NB4 (cell line): ENCODE measurements at regions not wholly inside any gene's neighbourhood (a gene's known extent, or its start where the extent isn't known, plus 50 kb on each side); places are given as distances from the start of the nearest gene placed in this dataset.

Experiments used
- DNase-seq: peaks from one replicate; pipeline ENCODE4 v3.0.0; 2010; ENCODE audit warnings: low read depth
- H3K4me3 ChIP-seq: one replicate; pipeline ENCODE4 v1.5.1; 2011; ENCODE audit warnings: mild to moderate bottlenecking, low read depth, low read length, moderate library complexity
- CTCF ChIP-seq: IDR thresholded peaks from one replicate; pipeline ENCODE4 v1.5.1; 2012; ENCODE audit warnings: low read depth, low read length
- MYC ChIP-seq: IDR thresholded peaks from 2 replicates; pipeline ENCODE4 v1.6.1; 2011; ENCODE audit warnings: low read depth, low read length
- POLR2A ChIP-seq: IDR thresholded peaks from 2 replicates; pipeline ENCODE4 v1.6.1; 2011; ENCODE audit warnings: mild to moderate bottlenecking; ENCODE audit not compliant: insufficient read length; ENCODE audit errors: extremely low read depth
- TF ChIP-seq, protein P1 (sequence below): IDR thresholded peaks from 2 replicates; pipeline ENCODE4 v1.6.1; 2011; ENCODE audit warnings: low read depth, low read length

GRCh38 chr2:5093056-5093455 lies 599.1 kb upstream of the SOX11 start:
- TF ChIP-seq, protein P1, sequence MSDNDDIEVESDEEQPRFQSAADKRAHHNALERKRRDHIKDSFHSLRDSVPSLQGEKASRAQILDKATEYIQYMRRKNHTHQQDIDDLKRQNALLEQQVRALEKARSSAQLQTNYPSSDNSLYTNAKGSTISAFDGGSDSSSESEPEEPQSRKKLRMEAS, result no peak
- TF ChIP-seq MYC (no peak), POLR2A (no peak), CTCF (no peak)
- no peak for DNase-seq
- H3K4me3 ChIP-seq, result no peak overlapping the region

DNA sequence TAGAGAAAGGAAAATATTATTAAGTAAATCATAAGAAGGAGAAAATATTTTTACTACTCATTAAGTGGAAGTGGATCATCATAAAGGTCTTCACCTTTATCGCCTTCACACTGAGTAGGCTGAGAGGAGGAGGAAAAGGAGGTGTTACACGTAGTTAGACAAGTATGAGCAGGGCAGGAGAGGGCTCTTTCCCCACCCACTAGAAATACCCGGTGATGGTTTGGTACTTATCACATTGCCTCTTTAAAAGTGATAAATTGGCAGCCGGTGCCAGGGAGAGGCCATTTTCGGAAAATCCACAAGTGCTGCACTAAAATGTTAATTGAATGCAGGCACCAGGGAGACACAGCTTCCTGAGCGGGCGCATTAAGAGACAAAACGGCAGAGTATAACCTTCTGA lies 598.7 kb upstream of the SOX11 start:
- DNase-seq, result no peak
- no peak overlapping the region for H3K4me3 ChIP-seq
- no peak for TF ChIP-seq CTCF
- TF ChIP-seq, protein P1, result no peak
- no peak for TF ChIP-seq MYC
- TF ChIP-seq POLR2A, result no peak

- H3K4me3 ChIP-seq, result no peak overlapping the region
- DNase-seq, result no peak
- TF ChIP-seq CTCF (no peak), POLR2A (no peak), MYC (no peak)
- TF ChIP-seq, protein P1, result no peak
Observed at GRCh38 chr2:5094192-5094591, 598.0 kb upstream of the SOX11 start.

DNA sequence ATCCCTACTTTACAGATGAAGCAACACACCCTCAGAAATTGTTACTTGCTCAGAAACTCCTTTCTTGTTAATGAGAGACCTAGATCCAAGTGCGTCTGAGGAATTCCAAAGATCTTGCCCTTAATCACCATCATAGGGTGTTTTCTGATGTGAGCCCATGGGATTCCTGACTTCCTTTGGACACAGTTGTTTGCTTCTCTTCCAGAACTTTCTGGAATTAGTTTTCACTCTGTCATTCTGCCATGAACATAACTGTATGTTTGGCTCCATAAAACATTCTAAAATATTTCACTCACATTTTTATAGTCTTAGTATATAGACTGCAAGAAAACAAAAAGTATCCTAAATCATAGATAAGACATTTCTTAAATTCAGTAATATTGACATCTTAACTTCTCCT lies 593.9 kb upstream of the SOX11 start:
- DNase-seq, result no peak

DNA sequence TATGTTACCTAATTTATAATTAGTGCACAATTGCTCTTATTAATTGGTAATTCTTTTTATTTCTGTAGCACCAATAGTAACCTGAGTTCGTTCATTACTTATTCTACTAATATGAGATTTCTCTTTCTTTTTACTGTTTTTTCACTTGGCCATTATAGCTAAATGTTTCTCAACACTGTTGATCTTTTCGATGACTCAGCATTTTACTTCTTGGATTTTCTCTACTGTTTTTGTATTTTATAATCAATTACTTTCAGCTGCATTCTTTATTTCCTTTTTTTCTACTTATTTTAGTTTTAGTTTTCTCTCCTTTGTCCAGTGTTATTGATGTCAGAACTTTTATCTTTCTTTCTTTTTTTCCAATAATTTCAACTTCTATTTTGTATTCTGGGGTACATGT lies 589.4 kb upstream of the SOX11 start:
- no peak overlapping the region for H3K4me3 ChIP-seq
- TF ChIP-seq, protein P1, result no peak
- TF ChIP-seq CTCF, result no peak
- TF ChIP-seq MYC, result no peak
- TF ChIP-seq POLR2A, result no peak
- DNase-seq, result no peak

More for the DNA sequence above, 593.9 kb upstream of the SOX11 start:
- TF ChIP-seq, protein P1, result no peak
- no peak for TF ChIP-seq MYC
- TF ChIP-seq CTCF, result no peak
- no peak for TF ChIP-seq POLR2A
- H3K4me3 ChIP-seq, result no peak overlapping the region

GRCh38 chr2:5111581-5111980 lies 580.6 kb upstream of the SOX11 start:
- no peak for DNase-seq

More at GRCh38 chr2:5111581-5111980, 580.6 kb upstream of the SOX11 start:
- no peak for TF ChIP-seq CTCF
- TF ChIP-seq, protein P1, result no peak
- no peak for TF ChIP-seq POLR2A
- no peak for TF ChIP-seq MYC
- H3K4me3 ChIP-seq, result no peak overlapping the region
